Fibroblast of skin of right biceps (primary cell): ENCODE measurements at regions not wholly inside any gene's neighbourhood (a gene's known extent, or its start where the extent isn't known, plus 50 kb on each side); places are given as distances from the start of the nearest gene placed in this dataset.
A peak's percentile ranks its signal among the peaks of the same experiment; 100 is the strongest.
"Not testable (repeated sequence)": the region's sequence is repeated elsewhere in the genome, so short reads cannot be mapped to it uniquely, and the experiment has no call there.

ENCODE experiments used
- DNase-seq: peaks from one replicate; pipeline ENCODE4 v3.0.0-alpha.2; 2013

DNA sequence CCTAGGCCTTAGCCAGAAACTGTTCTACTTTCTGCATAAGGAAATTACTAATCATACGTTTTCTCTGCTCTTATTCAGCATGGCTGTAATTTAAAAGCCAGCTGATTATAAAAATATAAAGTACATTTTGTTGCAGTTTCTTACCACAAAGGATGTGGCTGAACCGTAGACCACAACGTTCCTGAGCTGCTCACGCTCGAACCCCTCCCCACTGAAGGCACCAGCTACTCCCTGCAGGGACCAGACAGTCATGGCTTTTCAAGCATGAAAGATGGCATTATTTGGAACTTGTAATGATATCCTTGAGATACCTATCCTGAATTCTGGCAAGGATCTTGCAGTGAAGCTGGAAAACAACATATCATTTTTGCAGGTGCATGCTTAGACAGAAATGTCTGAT, 91.8 kb upstream of the DMRT1 start:
- DNase-seq: peak; percentile 60

DNA sequence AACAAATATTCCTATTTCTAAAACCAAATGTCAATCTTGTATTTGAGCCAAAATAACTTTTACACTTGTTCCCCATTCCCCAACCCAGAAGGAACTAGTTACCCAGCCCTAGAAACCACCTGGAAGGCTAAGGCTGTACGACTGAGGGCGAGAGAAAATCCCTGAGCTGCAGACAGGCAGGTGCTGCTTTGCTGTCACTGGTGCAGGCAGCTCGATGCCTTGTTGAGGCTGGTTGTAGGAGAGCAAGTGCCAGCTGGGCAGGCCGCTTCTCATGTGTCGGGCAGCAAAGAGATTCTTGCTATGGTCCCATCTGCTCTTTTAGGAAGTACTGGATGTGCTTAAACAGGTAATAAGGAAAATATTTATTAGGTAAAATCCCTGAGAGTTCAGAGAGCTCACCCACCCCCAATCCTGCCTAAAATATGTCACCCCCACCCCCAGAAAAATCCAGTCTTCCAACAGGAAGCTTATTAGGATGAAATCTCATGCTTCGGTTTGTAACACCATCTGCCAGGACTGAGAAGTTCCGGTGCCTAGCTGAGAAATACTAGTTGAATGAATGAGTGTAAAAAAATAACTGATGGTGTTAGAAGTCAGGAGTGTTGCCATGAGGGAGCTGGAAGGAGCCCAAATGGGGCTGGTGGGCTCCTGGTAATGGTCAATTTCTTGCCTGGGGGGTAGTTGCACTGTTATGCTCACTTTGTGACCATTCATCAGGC, 91.1 kb upstream of the DMRT1 start:
- DNase-seq: no peak

DNA sequence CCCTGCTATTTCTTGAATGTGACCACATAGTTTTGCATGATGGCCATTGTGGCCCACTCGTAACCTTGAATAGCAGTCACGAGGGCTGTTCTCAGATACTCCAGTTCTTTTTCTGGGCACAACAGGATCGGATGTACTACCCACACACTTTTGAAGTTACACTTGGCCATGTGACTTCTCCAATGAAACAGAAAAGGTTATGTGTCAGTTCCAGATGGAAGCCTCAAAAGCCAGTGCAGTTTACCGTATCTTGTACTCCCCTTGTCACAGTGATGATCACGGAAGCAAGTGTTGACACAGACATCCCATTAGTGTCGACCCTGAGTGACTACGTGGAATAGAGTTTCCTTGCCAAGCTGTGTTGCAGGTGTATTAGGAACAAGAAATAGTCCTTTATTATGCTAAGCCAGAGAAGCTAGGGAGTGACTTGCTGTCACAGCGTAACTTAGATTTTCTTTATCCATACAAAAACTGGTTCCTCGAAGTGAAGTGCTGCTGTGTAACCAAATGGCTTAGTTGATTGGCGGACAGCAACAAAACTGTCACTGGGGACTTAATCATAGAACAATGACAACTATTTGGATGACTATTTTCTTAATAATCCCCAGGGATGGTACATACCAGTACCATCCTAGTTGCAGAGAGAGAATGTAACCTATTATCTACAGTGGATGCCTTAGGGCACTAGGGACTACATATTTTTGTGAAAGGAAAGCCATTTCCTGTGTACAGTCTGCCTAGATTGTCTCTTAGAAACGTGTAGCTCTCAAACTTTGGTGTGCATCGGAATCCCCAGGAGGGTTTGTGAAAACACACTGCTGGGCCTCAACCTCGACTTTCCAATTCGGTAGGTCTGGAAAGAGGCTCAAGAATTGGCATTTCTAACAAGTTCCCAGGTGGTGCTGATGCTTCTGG, 90.1 kb upstream of the DMRT1 start:
- peak; percentile 78 for DNase-seq

GRCh38 chr9:752201-752600, 89.3 kb upstream of the DMRT1 start:
- DNase-seq: peak; percentile 94

DNA sequence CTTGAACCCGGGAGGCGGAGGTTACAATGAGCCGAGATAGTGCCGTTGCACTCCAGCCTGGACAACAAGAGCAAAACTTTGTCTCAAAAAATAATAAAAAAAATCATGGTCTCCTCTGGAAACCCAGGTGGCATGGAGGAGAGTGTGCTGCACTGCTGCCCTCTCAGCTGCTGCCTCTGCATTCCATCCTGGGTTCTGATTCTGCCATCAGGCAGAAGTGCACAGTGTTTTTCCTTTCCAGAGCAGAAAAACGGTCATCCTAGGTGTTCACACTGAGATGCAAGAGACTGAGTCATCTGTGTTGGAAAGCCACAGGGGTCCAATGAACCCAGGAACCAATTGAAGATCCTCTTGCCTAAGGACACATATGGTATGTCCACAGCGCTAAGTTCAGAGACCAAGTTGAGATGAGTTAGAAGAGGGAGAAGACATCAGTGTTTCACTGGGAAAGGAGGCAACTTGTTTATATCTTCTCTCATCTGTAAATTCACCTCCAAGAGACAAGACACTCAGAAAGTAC, 88.8 kb upstream of the DMRT1 start:
- peak; percentile 28 for DNase-seq

DNA sequence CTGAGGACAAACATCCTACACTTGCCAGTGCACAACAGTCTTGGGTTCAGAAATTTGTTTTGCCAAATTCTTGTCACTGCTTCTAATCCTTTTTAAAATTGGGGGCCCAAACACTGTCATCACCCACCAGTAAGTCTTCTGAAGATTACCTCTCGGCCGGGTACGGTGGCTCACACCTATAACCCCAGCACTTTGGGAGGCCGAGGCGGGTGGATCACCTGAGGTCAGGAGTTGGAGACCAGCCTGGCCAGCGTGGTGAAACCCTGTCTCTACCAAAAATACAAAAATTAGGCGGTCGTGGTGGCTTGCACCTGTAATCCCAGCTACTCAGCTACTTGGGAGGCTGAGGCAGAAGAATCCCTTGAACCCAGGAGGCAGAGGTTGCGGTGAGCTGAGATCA, 87.8 kb upstream of the DMRT1 start:
- DNase-seq: not testable (repeated sequence)

- DNase-seq: no peak
Measured at GRCh38 chr9:754150-754931, 87.2 kb upstream of the DMRT1 start.

- peak; percentile 92 for DNase-seq
Measured at GRCh38 chr9:755454-756381, 85.8 kb upstream of the DMRT1 start.

DNA sequence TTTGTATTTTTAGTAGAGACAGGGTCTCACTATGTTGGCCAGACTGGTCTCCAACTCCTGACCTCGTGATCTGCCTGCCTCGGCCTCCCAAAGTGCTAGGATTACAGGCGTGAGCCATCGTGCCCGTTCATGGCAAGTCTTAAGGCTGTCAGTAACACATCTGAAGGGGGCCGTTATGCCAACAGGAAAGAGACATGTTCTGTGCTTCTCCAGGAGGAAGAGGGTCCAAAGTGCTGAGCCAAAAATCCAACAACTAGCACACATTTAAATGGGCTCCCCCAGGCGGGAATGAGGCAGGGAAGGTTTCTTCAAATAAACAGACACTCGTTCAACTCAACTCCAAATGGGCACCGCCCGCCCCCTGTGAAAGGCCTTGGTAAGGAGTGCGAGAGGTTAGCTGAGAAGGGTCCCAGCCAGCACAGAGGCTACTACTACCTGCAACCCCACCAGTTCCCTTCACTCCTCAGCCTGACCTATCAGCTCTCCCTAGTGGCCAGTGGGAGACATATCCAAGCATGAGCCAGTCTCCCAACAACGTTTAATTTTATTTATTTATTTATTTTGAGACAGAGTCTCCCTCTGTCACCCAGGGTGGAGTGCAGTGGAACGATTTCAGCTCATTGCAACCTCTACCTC, 84.1 kb upstream of the DMRT1 start:
- peak; percentile 73 for DNase-seq

GRCh38 chr9:758146-758545, 83.4 kb upstream of the DMRT1 start:
- DNase-seq: no peak

DNA sequence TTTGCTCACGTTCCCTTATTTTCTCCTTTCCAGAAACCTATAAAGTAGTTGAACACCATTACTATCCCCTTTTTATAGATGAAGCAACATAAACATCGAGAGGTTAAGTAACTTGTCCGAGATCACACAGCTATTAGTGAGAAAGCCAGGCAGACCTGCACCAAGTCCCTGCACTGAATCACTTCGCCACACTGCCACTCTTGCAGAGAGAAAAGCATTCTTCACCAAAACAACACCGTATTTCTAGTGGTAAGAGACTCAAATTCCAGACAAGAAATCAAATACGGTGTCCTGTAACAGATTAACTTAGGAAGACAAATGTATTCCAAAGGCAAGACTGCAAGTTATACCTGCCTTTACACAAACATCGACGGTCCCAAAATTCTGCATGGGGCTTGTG, 82.0 kb upstream of the DMRT1 start:
- no peak for DNase-seq

DNA sequence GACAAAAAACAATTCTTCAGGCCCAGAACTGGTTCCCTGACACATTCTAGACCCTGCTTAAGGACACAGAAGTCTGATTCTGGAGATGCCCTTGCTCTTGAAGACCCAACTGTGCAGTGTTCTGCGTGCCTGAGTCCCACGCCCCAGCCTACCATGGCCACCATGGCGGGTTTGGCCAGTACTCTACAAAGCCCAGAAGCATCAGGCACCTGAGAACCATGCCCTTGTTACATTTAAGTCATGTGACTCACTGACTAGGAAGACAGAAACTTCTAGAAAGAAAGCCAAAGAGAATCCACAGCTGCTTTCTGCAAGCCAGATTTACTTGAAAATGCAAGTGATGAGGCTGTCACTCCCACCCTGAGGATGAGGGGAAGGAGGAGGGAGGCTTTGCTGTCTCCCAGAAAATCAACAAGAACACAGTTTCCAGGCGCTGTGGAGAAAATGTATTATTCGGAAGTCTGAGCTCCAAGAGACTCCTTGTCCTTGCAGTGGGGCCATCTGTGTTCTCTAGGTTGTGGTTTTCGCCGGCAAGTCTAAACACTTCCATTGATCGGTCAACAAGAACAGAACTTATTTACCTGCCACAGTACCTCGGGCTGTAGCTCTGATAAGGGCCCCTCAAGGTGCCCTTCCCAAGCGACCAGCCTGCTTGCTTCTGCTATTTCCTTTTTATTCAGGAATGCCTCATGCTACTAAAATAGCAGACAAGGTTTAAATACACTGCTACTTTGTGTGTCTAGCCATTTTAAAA, 81.3 kb upstream of the DMRT1 start:
- no peak for DNase-seq

- DNase-seq: no peak
Measured at GRCh38 chr9:761176-761792, 80.2 kb upstream of the DMRT1 start.

DNA sequence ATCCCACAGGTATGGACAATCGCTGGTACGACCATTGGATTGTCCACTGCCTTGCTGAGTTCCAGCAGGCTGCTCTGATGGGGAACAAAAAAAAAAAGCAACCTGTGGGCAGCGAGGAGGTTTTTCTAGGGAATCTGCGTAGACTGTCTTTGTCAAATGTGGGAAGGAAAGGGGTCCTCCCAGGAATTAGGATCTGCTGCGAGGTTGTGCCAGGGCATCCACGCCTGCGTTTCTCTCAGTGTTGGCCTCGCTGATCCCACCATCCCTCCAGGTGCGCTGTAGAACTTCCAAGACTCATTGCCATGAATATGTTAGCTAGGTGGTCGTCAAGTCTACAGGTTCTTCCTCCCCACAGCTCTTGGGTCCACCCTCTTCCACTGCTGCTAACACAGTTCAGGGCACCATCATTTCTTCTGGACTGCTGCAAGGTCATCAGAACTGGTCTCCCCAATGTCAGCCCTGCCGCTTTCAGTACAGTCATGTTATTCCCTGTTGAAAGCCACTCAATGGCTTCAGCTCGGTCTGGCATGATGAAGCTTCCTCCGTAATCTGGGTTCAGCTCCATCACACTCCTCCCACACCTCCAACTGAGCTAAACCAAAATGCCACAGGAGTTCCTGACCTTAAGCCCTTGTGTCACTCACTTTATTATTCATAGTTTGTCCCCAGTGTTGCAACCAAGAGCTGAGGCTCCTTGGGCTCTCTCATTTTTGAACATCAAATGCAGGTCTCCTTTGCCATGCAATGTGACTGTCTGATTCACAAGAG, 79.5 kb upstream of the DMRT1 start:
- DNase-seq: no peak

GRCh38 chr9:763692-764091, 77.8 kb upstream of the DMRT1 start:
- no peak for DNase-seq

GRCh38 chr9:764105-764524, 77.4 kb upstream of the DMRT1 start:
- DNase-seq: peak; percentile 69

- DNase-seq: no peak
Measured at GRCh38 chr9:764986-765385, 76.5 kb upstream of the DMRT1 start.

GRCh38 chr9:767061-767561, 74.4 kb upstream of the DMRT1 start:
- DNase-seq: not testable (repeated sequence)

DNA sequence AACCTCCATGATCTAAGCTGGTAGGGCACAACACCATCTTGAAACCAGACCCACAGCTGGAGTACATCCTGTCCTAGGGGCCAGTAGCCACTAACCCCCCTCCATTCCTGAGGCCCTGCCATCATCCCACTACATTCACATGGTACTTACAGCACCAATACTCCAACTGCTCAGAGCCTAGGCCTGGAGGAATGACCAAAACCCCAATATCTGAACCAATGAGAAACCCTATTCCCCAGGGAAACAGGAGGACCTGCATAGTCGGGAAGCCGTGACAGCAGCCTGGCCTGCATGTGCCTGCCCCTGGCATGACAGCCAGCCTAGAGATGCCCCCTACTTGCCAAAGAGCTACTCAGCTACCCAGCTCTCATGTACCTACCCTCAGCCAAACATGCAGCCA, 65.4 kb upstream of the DMRT1 start:
- DNase-seq: no peak
